A549 (cell line): ENCODE measurements at regions not wholly inside any gene's neighbourhood (a gene's known extent, or its start where the extent isn't known, plus 50 kb on each side); places are given as distances from the start of the nearest gene placed in this dataset.

ENCODE experiments used
- ATAC-seq, 2 experiments: fragments of 200-7000 bp in 1 of 2; fragments of >200 bp in 1 of 2; cut with Nextera tagmentation in 1 of 2; cut with Tn5 transposase in 1 of 2; 3 replicates each; pipeline versions ENCODE4 v1.8.0 to v1.9.1; 2018 to 2020; ENCODE audit warnings: mild to moderate bottlenecking in 1 of 2, moderate library complexity in 1 of 2
- CTCF ChIA-PET: fragments of 300-600 bp; sonication (Branson Sonifier 250); formaldehyde crosslinking; extraction: SDS; loops from one replicate; lab custom pipeline; 2021; ENCODE audit warnings: antibody characterized with exemption, inconsistent platforms; lab: Yijun Ruan, JAX
- POLR2A ChIA-PET: fragments of 350-600 bp; formaldehyde crosslinking; extraction: SDS; loops from one replicate; lab custom pipeline; 2021; ENCODE audit warnings: antibody characterized with exemption, inconsistent platforms; lab: Yijun Ruan, JAX
- DNase-seq, 2 experiments: peaks; one replicate each; pipeline versions ENCODE4 v3.0.0 to v3.0.0-alpha.2; 2011 to 2016; ENCODE audit warnings: low read depth in 1 of 2, low spot score in 1 of 2
- FAIRE-seq: peaks from 2 replicates; lab custom pipeline; 2011; peaks lifted over from hg19 to GRCh38; lab: Jason Lieb, UNC
- H3K27ac ChIP-seq, 2 experiments: fragments of >200 bp; sonication (Bioruptor Twin); formaldehyde crosslinking; 3 replicates each; pipeline ENCODE4 v1.5.1; 2016 to 2017
- H3K4me1 ChIP-seq: fragments of >200 bp; sonication (Bioruptor Twin); formaldehyde crosslinking; 3 replicates; pipeline ENCODE4 v1.6.1; 2016
- H3K4me2 ChIP-seq: fragments of >200 bp; sonication (Bioruptor Twin); formaldehyde crosslinking; 3 replicates; pipeline ENCODE4 v1.6.1; 2016
- H3K4me3 ChIP-seq: fragments of >200 bp; sonication (Bioruptor Twin); formaldehyde crosslinking; 3 replicates; pipeline ENCODE4 v1.5.1; 2016
- H3K9me3 ChIP-seq: fragments of >200 bp; sonication (Bioruptor Twin); formaldehyde crosslinking; 3 replicates; pipeline ENCODE4 v1.6.1; 2016
- CBX8 ChIP-seq: fragments of 200-600 bp; sonication (generic); IDR thresholded peaks from 2 replicates; pipeline ENCODE4 v1.6.1; 2016
- CTCF ChIP-seq: fragments of >200 bp; sonication (Bioruptor Twin); formaldehyde crosslinking; IDR thresholded peaks from 3 replicates; pipeline ENCODE4 v1.5.1; 2016
- EHMT2 ChIP-seq: fragments of 200-600 bp; sonication (generic); IDR thresholded peaks from 2 replicates; pipeline ENCODE4 v1.6.1; 2016; ENCODE audit warnings: antibody characterized with exemption, low read depth, mild to moderate bottlenecking, moderate library complexity
- ELK1 ChIP-seq: fragments of 150-350 bp; IDR thresholded peaks from 2 replicates; pipeline ENCODE4 v1.6.1; 2014; ENCODE audit warnings: low read depth, mild to moderate bottlenecking, low read length
- ESRRA ChIP-seq: fragments of 150-350 bp; IDR thresholded peaks from 2 replicates; pipeline ENCODE4 v1.6.1; 2014; ENCODE audit warnings: mild to moderate bottlenecking, low read length, borderline replicate concordance
- FOSB ChIP-seq: fragments of 250-450 bp; sonication (Bioruptor Pico); IDR thresholded peaks from 2 replicates; pipeline ENCODE4 v1.5.0; 2020; ENCODE audit warnings: mild to moderate bottlenecking, moderate library complexity
- HES2 ChIP-seq: fragments of >200 bp; sonication (Bioruptor Twin); formaldehyde crosslinking; IDR thresholded peaks from 2 replicates; pipeline ENCODE4 v1.6.1; 2016
- HOXA7 ChIP-seq: fragments of 250-450 bp; sonication (Bioruptor Pico); IDR thresholded peaks from 2 replicates; pipeline ENCODE4 v1.5.0; 2020; ENCODE audit warnings: mild to moderate bottlenecking, moderate library complexity
- JUNB ChIP-seq: fragments of >200 bp; sonication (Bioruptor Twin); formaldehyde crosslinking; IDR thresholded peaks from 2 replicates; pipeline ENCODE4 v1.6.1; 2016
- KDM1A ChIP-seq: fragments of 200-600 bp; sonication (generic); IDR thresholded peaks from 2 replicates; pipeline ENCODE4 v1.6.1; 2016; ENCODE audit warnings: low read depth, mild to moderate bottlenecking
- MAFK ChIP-seq: fragments of 450-650 bp; IDR thresholded peaks from 2 replicates; pipeline ENCODE4 v1.6.1; 2014; ENCODE audit not compliant: partially characterized antibody
- NFE2L2 ChIP-seq: fragments of 150-350 bp; conservative IDR thresholded peaks from 2 replicates; pipeline ENCODE4 v1.6.1; 2014; ENCODE audit warnings: low read length
- NPAS2 ChIP-seq: fragments of 250-450 bp; sonication (Bioruptor Pico); IDR thresholded peaks from 2 replicates; pipeline ENCODE4 v1.8.0; 2022; ENCODE audit warnings: mild to moderate bottlenecking, moderate library complexity, borderline replicate concordance
- NR3C1 ChIP-seq: fragments of >200 bp; sonication (Bioruptor Twin); formaldehyde crosslinking; IDR thresholded peaks from 3 replicates; pipeline ENCODE4 v1.6.1; 2017
- PBX3 ChIP-seq: IDR thresholded peaks from 2 replicates; pipeline ENCODE4 v1.6.1; 2012
- RFX5 ChIP-seq: fragments of 450-650 bp; IDR thresholded peaks from 2 replicates; pipeline ENCODE4 v1.7.1; 2014; ENCODE audit warnings: antibody characterized with exemption, mild to moderate bottlenecking, moderate library complexity
- RNF2 ChIP-seq: fragments of 200-600 bp; sonication (generic); IDR thresholded peaks from 2 replicates; pipeline ENCODE4 v1.6.1; 2016; ENCODE audit warnings: low read depth, mild to moderate bottlenecking, antibody characterized with exemption, moderate library complexity, borderline replicate concordance
- SREBF2 ChIP-seq: fragments of 450-650 bp; IDR thresholded peaks from 2 replicates; pipeline ENCODE4 v1.6.1; 2014; ENCODE audit warnings: mild to moderate bottlenecking, moderate library complexity
- ZC3H11A ChIP-seq: fragments of 450-650 bp; IDR thresholded peaks from 2 replicates; pipeline ENCODE4 v1.6.1; 2014; ENCODE audit warnings: antibody characterized with exemption, mild to moderate bottlenecking
- ZFP36 ChIP-seq: fragments of 450-650 bp; IDR thresholded peaks from 2 replicates; pipeline ENCODE4 v1.6.1; 2014; ENCODE audit warnings: borderline replicate concordance; ENCODE audit not compliant: partially characterized antibody
- ZNF302 ChIP-seq: fragments of 250-450 bp; sonication (Bioruptor Pico); IDR thresholded peaks from 2 replicates; pipeline ENCODE4 v1.9.0; 2021; ENCODE audit warnings: inconsistent platforms, mild to moderate bottlenecking, moderate library complexity
- ZSCAN20 ChIP-seq: fragments of 250-450 bp; sonication (Bioruptor Pico); IDR thresholded peaks from 2 replicates; pipeline ENCODE4 v1.8.0; 2022; ENCODE audit warnings: mild to moderate bottlenecking, moderate library complexity
- WGBS: methylation state at CpG from one replicate; pipeline ENCODE4 v1.1.6; 2017; ENCODE audit errors: missing lambda C conversion rate; 5-methylcytosine and 5-hydroxymethylcytosine counted together
- TF ChIP-seq, protein P1 (sequence below): fragments of >200 bp; sonication (Bioruptor Twin); formaldehyde crosslinking; IDR thresholded peaks from 3 replicates; pipeline ENCODE4 v1.6.1; 2016
- TF ChIP-seq, protein P2 (sequence below): fragments of 250-450 bp; sonication (Bioruptor Pico); IDR thresholded peaks from 2 replicates; pipeline ENCODE4 v1.5.0; 2021; ENCODE audit warnings: mild to moderate bottlenecking, moderate library complexity, borderline replicate concordance

DNA sequence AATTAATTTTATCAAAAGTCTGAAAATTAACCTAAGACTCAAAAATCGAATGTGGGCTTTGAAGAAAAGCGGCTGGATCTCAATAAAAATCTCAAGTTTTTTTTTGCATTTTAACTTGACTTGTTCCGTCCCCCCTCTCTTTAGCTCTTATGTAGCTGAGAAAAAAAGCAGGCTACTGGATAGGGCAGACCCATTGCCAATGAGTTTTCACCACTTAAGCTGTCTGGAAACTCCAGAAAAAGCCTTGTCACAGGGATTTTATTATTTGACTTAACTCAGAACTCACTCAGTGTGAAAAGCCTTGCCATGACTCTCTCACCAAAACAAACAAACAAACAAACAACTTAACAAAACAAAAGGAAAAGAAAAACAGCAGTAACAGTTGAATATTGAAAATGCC is 247.4 kb downstream of the CDH9 start:
- H3K4me1 ChIP-seq = no peaks in the 10 kb centered on the region
- H3K4me2 ChIP-seq = no peak overlapping the region
- H3K27ac ChIP-seq = no peak overlapping the region
- no peak for TF ChIP-seq ZC3H11A
- no peak for TF ChIP-seq SREBF2
- no peak for TF ChIP-seq NPAS2 (CRISPR knock-in tag)
- no peak for TF ChIP-seq ELK1
- no peak for TF ChIP-seq NFE2L2
- no peak for TF ChIP-seq JUNB
- no peak for TF ChIP-seq HES2
- no peak for TF ChIP-seq RNF2
- TF ChIP-seq PBX3 = no peak
- TF ChIP-seq, protein P1, sequence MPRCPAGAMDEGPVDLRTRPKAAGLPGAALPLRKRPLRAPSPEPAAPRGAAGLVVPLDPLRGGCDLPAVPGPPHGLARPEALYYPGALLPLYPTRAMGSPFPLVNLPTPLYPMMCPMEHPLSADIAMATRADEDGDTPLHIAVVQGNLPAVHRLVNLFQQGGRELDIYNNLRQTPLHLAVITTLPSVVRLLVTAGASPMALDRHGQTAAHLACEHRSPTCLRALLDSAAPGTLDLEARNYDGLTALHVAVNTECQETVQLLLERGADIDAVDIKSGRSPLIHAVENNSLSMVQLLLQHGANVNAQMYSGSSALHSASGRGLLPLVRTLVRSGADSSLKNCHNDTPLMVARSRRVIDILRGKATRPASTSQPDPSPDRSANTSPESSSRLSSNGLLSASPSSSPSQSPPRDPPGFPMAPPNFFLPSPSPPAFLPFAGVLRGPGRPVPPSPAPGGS = no peak
- no peak for TF ChIP-seq ZNF302
- TF ChIP-seq, protein P2, sequence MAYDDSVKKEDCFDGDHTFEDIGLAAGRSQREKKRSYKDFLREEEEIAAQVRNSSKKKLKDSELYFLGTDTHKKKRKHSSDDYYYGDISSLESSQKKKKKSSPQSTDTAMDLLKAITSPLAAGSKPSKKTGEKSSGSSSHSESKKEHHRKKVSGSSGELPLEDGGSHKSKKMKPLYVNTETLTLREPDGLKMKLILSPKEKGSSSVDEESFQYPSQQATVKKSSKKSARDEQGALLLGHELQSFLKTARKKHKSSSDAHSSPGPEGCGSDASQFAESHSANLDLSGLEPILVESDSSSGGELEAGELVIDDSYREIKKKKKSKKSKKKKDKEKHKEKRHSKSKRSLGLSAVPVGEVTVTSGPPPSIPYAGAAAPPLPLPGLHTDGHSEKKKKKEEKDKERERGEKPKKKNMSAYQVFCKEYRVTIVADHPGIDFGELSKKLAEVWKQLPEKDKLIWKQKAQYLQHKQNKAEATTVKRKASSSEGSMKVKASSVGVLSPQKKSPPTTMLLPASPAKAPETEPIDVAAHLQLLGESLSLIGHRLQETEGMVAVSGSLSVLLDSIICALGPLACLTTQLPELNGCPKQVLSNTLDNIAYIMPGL (CRISPR knock-in tag) = no peak
- TF ChIP-seq ZFP36 = no peak
- TF ChIP-seq EHMT2 = no peak
- TF ChIP-seq HOXA7 = no peak
- no peak for TF ChIP-seq NR3C1
- TF ChIP-seq MAFK = no peak
- DNase-seq (no peak), FAIRE-seq (no peak), ATAC-seq (no peak)
- POLR2A ChIA-PET = no interaction called here
- CTCF ChIA-PET = no interaction called here
- no peak overlapping the region for H3K4me3 ChIP-seq
- WGBS = 17% methylated on average over 3 of the region's 3 CpGs
- H3K9me3 ChIP-seq = no peaks in the 10 kb centered on the region

DNA sequence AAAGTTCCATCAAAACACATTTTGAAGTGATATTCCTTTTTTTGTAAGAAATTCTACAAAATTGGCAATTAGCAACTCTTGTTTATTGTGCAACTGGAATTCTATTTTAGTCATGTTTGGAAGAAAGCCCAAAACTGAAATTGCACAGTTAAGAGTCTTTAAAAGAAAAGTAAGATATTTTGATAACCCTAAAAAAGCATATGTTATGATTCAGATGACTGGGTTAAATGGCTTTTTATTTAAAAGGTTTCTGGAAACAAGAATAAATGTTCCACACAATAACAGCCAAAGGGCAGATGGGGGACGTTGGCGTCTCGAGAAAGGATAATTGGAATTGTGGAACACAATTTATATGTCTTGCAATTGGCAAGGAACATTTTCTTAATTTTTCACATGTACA is 275.2 kb downstream of the CDH9 start:
- WGBS = 53% methylated on average over 3 of the region's 3 CpGs
- Histone ChIP-seq H3K4me3 (no peak overlapping the region), H3K4me1 (no peaks in the 10 kb centered on the region), H3K4me2 (no peak overlapping the region), H3K27ac (no peak overlapping the region), H3K9me3 (no peaks in the 10 kb centered on the region; the same call in 2 of the 3 replicates)
- ChIA-PET POLR2A (no interaction called here), CTCF (no interaction called here)
- no peak for FAIRE-seq
- no peak for DNase-seq
- no peak for ATAC-seq
- TF ChIP-seq CBX8 (no peak), KDM1A (no peak), CTCF (no peak), RNF2 (no peak), ESRRA (no peak), RFX5 (no peak), FOSB (CRISPR knock-in tag) (no peak), ZFP36 (no peak), ELK1 (no peak), PBX3 (no peak), HES2 (no peak), ZSCAN20 (CRISPR knock-in tag) (no peak), ZC3H11A (no peak)
- TF ChIP-seq, protein P2 (CRISPR knock-in tag) = no peak
